GM23248 (cell line): ENCODE measurements at regions not wholly inside any gene's neighbourhood (a gene's known extent, or its start where the extent isn't known, plus 50 kb on each side); places are given as distances from the start of the nearest gene placed in this dataset.

Experiments used
- EZH2 ChIP-seq: fragments of 200-600 bp; sonication (generic); IDR thresholded peaks from 2 replicates; pipeline ENCODE4 v1.6.1; 2018; ENCODE audit warnings: antibody characterized with exemption, mild to moderate bottlenecking; ENCODE audit not compliant: insufficient read depth, poor library complexity, severe bottlenecking
- EZH2phosphoT487 ChIP-seq: fragments of 200-600 bp; sonication (generic); IDR thresholded peaks from 2 replicates; pipeline ENCODE4 v1.6.1; 2018; ENCODE audit warnings: antibody characterized with exemption, moderate library complexity, mild to moderate bottlenecking, low read depth; ENCODE audit not compliant: insufficient read depth

DNA sequence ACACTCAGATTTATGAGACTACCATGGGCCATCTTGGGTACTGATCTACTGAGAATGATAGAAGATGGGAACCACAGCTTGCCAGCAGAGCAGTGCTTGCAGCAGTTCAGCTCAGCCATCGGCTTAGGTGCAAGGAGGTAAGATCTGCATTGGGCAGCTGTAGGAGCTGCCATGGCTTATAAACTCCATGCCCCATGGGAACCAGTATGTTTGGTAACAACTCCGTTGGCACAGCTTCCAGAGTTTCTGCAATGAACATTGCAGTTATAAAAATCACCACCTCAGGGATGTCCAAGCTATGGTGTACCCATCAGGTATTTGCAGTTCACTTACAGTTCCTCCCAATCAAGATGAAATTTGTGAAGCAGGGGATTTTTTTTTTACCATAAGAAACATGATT lies 299.1 kb upstream of the ROPN1 start:
- TF ChIP-seq EZH2phosphoT487 (no peak), EZH2 (no peak)
